Anterior cingulate cortex (tissue), 58 donors: ENCODE measurements at regions not wholly inside any gene's neighbourhood (a gene's known extent, or its start where the extent isn't known, plus 50 kb on each side); places are given as distances from the start of the nearest gene placed in this dataset.

Source experiments
- DNase-seq, 58 donors: peaks; one replicate each; lab custom pipeline; 2025; lab: John Stamatoyannopoulos, UW

- DNase-seq: no peak
Observed at GRCh38 chr1:72620453-72620852, 338.1 kb upstream of the NEGR1 start.

- DNase-seq: no peak
Observed at GRCh38 chr1:72606216-72606810, 324.0 kb upstream of the NEGR1 start.

- DNase-seq: no peak
Observed at GRCh38 chr1:72601035-72601674, 318.8 kb upstream of the NEGR1 start.

- DNase-seq: no peak
Observed at GRCh38 chr1:72586023-72586685, 303.8 kb upstream of the NEGR1 start.

- DNase-seq: no peak
Observed at GRCh38 chr1:72579629-72580028, 297.3 kb upstream of the NEGR1 start.

- DNase-seq: no peak
Observed at GRCh38 chr1:72570815-72571214, 288.5 kb upstream of the NEGR1 start.

- DNase-seq: no peak
Observed at GRCh38 chr1:72568113-72568512, 285.8 kb upstream of the NEGR1 start.

- peak in 2 of 58 donors; percentile 36 to 42 for DNase-seq
Observed at GRCh38 chr1:72567521-72567920, 285.2 kb upstream of the NEGR1 start.

- no peak for DNase-seq
Observed at GRCh38 chr1:72564749-72565148, 282.4 kb upstream of the NEGR1 start.

GRCh38 chr1:72557446-72558049 is 275.2 kb upstream of the NEGR1 start:
- peak in 5 of 58 donors; percentile 1 to 15 (median 5) for DNase-seq

- no peak for DNase-seq
Observed at GRCh38 chr1:72547412-72547811, 265.1 kb upstream of the NEGR1 start.

- DNase-seq: no peak
Observed at GRCh38 chr1:72540674-72541073, 258.3 kb upstream of the NEGR1 start.

GRCh38 chr1:72535470-72535869 is 253.1 kb upstream of the NEGR1 start:
- DNase-seq: no peak

- no peak for DNase-seq
Observed at GRCh38 chr1:72530646-72531045, 248.3 kb upstream of the NEGR1 start.

GRCh38 chr1:72526926-72527325 is 244.6 kb upstream of the NEGR1 start:
- no peak for DNase-seq

- DNase-seq: no peak
Observed at GRCh38 chr1:72524021-72524420, 241.7 kb upstream of the NEGR1 start.

- no peak for DNase-seq
Observed at GRCh38 chr1:72521659-72522058, 239.3 kb upstream of the NEGR1 start.

- DNase-seq: no peak
Observed at GRCh38 chr1:72516826-72517225, 234.5 kb upstream of the NEGR1 start.

- no peak for DNase-seq
Observed at GRCh38 chr1:72516264-72516663, 233.9 kb upstream of the NEGR1 start.

GRCh38 chr1:72498371-72498770 is 216.0 kb upstream of the NEGR1 start:
- DNase-seq: no peak

GRCh38 chr1:72489801-72490200 is 207.5 kb upstream of the NEGR1 start:
- no peak for DNase-seq

GRCh38 chr1:72485801-72486200 is 203.5 kb upstream of the NEGR1 start:
- no peak for DNase-seq
